Activated CD8-positive, alpha-beta memory T cell treated with anti-CD3 and anti-CD28 coated beads for 24 hours (primary cell): ENCODE measurements at regions not wholly inside any gene's neighbourhood (a gene's known extent, or its start where the extent isn't known, plus 50 kb on each side); places are given as distances from the start of the nearest gene placed in this dataset.

Experiments
- DNase-seq: peaks from one replicate; pipeline ENCODE4 v3.0.0-alpha.2; 2020

GRCh38 chr17:70752966-70753467, 583.7 kb downstream of the KCNJ2 start:
- no peak for DNase-seq

DNA sequence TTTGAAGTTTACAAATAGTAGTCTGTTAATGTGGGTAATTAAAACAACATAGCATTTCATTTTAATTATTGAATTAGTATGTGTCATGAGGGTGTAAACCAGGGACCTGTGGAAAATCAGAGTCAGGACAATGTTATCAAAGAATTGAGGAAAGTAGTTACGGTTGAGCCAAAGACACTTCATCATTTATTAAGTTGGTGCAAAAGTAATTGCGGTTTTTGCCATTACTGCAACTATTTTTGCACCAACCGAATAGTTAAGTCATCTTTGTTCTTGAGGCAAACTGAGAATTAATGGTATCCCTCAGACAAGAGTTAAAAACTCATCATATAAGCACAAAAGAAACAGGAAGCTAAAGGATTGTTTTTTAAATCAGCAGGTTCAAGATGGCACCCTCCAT, 593.7 kb downstream of the KCNJ2 start:
- no peak for DNase-seq

- DNase-seq, result no peak
Observed at GRCh38 chr17:70767102-70767701, 597.9 kb downstream of the KCNJ2 start.

GRCh38 chr17:70769956-70770355, 600.6 kb downstream of the KCNJ2 start:
- no peak for DNase-seq

- no peak for DNase-seq
Observed at GRCh38 chr17:70771804-70772386, 602.6 kb downstream of the KCNJ2 start.

GRCh38 chr17:70772761-70773160, 603.4 kb downstream of the KCNJ2 start:
- no peak for DNase-seq

GRCh38 chr17:70773258-70773657, 603.9 kb downstream of the KCNJ2 start:
- DNase-seq, result no peak

- DNase-seq, result no peak
Observed at GRCh38 chr17:70774339-70775117, 605.2 kb downstream of the KCNJ2 start.

GRCh38 chr17:70775679-70776078, 606.3 kb downstream of the KCNJ2 start:
- DNase-seq, result no peak

DNA sequence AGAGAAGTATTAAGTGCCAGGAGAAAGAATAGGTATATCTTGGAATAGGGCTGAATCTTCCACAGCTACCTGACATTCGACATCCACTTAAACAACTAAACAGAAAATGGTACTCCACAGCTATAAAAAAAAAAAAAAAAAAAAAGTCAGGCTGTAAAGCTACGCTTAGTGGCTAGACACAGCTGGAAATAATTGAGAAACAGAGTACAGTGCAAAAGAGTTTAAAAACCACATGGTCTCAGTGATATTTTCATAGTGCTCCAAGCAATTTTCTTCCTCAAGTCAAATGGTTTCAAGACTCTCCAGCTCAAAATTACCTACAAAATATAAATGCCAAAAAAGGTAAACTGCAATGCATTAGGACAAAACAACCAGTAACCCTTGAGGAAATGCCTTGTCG, 607.1 kb downstream of the KCNJ2 start:
- DNase-seq, result no peak

DNA sequence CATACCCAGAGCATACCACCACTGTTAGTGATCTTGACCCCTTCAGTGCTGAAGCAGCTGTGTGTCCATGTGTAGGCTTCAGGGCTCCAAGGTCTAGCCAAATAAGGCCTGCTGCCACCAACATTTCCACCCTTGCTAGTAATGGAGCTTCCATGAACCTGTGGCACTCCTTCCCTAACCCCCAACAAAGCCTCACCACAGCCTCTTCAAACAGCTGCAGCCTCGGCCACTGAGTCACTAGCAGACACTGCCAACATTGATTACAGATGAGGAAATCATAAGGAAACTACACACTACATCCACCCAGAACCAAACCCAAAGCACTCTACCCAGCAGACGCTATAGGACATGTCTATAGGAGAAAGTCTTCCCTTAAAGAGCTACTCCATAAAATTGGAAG, 610.7 kb downstream of the KCNJ2 start:
- no peak for DNase-seq

DNA sequence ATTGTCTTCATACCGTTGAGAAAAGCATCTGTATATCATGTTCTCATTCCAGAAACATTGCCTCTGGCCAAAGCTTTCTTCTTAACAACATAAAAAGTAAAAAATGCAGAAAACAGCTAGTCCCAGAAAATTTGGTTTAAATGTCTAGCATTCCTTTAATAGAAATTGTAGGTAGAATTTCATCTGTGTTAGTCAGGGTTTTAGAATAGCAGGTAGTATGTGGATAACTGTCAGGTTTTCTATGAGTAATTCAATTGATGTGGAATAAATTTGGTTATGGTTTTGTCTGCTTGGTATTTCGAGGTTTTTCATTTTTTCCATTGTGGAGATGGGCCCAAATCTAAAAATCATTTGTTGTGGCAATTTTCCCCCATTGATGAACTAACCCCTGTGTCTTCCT, 616.7 kb downstream of the KCNJ2 start:
- no peak for DNase-seq

- no peak for DNase-seq
Observed at GRCh38 chr17:70787721-70788300, 618.5 kb downstream of the KCNJ2 start.

DNA sequence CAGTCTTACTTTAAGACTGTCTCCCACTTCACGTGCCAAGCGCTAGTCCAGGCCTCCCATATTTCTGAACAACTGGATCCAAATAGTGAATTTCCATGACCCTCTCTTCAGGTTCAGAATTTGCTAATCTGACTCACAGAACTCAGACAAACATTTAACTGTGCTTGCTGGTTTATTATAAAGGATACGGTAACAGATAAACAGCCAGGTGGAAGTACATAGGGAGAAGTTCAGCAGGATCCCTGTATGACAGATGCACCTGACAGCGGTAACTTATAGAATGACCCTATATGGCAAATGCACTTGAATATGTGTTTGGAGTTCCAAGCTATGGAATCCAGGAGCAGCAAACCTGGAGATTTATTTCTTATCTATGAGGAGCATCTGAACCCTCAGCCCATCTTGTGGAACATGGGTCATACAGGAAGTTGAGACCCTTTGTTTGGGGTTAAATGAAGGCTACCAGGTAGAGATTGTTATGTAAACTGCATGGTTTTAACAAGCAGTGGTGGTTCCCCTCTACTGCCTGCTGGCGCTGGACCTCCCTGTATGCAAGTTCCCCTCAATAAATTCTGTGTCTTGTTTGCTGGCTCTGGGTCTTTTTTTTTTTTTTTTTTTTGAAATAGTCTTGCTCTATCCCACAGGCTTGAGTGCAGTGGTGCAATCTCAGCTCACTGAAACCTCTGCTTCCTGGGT, 622.6 kb downstream of the KCNJ2 start:
- DNase-seq, result no peak

DNA sequence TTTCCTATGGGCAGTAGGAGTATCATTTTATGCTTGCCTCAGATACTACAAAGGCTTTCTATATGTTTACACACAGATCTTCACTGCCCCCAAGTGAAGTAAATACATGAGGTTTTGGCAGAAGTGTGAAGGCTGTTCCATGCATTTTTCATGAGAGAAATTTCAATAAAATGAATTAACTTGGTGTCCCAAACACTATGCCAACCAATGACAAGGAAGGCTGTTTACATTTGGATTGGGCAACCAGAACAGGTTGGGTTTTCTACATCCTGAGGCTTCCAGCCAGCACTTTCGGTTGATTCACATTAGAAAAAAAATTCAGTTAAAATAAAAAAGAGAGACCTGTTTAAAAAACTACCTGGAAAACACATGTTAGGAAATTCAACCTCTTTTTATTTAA, 625.4 kb downstream of the KCNJ2 start:
- no peak for DNase-seq

DNA sequence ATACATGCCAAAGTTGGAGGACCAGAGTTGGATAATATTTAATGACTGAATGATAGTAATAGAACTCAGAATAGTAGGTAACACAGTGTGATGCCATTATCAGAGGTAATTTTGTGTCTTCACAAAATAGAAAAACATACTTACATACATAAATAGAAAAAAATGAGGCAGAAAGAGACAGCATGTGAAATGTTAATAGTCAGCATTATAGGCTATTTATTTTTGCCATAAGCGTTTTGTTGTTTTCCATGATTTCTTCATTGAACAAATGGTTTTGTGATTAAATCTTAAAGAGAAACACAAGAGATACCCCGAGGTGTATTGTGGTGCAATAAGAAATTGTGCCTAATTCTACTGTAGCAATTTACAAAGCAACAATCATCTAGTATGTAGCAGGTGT, 626.3 kb downstream of the KCNJ2 start:
- no peak for DNase-seq

DNA sequence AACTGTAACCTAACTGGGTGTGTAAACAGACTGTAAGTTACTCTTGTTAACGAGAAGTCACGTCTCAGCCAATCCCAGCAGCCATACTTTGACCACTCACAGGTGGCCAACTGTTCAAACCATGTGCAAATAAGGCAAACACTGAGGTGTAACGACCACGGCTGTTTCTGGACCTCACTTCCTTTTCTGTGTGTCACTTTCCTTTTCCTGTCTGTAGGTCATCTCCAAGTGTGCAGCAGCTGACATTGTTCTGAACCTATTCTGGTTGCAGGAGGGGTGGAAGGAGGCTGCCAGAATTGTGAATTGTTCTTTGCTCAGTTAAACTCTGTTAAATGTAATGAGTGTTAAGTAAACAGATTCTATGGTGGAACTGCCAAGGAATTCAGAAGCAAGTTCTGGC, 627.4 kb downstream of the KCNJ2 start:
- no peak for DNase-seq

DNA sequence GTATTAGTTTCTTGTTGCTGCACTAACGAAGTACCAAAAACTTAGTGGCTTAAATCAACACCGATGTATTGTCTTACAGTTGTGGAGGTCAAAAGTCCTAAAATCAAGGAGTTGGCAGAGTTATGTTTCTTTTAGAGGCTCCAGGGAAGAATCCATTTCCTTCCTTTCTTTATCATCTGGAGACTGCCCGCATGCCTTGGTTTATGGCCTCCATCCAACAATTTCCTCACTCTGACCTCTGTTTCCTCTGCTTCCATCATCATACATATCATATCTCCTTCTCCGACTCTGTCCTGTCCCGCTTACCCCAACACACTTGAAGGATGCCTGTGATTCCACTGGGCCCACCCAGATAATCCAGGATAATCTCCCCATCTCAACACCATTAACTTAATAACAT, 627.8 kb downstream of the KCNJ2 start:
- DNase-seq, result no peak

- no peak for DNase-seq
Observed at GRCh38 chr17:70804161-70804560, 634.8 kb downstream of the KCNJ2 start.

- no peak for DNase-seq
Observed at GRCh38 chr17:70808596-70808995, 639.3 kb downstream of the KCNJ2 start.

DNA sequence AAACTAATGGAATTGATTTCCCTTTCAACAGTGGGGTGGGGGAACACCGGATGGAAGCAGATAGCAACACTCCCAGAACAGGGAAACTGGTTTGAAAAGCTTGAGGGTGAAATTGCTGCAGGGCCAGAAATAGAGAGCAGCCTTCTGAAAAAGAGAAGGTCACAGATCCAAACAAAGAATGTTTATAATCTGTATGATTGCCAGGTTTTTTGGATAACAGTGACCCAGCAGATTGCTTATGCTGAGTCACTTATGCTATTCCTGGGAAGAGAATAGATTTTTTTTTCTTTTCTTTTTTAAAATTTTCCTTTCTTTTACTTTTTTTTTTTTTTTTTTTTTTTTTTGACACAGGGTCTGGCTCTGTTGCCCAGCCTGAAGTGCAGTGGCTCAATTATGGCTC, 641.3 kb downstream of the KCNJ2 start:
- DNase-seq, result no peak

GRCh38 chr17:70813355-70813930, 644.1 kb downstream of the KCNJ2 start:
- no peak for DNase-seq

DNA sequence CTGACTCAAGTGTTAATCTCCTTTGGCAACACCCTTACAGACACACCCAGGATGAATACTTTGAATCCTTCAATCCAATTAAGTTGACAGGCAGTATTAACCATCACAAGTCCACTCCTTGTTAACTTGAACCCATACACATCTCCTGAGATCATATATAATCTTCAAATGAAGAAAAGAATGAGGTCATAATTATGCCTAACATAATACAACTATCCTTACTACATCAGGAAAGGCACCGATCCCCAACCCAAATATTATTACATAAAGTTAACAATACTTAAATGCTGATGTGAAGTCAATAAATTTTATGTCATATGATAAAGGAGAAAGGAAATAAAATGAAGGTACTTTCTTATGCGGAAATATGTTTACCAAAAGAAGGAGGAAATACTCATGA, 649.9 kb downstream of the KCNJ2 start:
- DNase-seq, result no peak
